ENCODE measurements at regions not wholly inside any gene's neighbourhood (a gene's known extent, or its start where the extent isn't known, plus 50 kb on each side); places are given as distances from the start of the nearest gene placed in this dataset.

DNA sequence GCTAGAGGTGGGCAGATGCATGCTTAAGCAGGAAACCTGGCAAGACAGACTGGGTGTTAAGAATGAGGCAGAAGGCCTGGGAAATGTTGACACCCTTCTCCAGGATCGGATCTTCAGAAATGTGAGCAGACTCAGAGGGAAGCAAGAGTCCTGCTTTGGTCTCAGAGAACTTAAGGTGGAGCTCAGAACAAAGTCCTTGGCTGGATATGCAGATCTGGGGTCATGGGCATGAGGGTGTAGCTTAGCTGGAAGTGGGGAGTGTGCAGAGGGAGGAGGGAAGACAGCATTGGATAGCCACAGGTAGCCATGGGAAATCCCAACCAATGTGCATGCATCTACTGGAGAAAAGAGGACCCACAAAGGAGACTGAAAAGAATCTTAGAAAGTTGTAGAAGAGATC, 58.6 kb upstream of the CDON start (continued):
- TF ChIP-seq, protein P1, sequence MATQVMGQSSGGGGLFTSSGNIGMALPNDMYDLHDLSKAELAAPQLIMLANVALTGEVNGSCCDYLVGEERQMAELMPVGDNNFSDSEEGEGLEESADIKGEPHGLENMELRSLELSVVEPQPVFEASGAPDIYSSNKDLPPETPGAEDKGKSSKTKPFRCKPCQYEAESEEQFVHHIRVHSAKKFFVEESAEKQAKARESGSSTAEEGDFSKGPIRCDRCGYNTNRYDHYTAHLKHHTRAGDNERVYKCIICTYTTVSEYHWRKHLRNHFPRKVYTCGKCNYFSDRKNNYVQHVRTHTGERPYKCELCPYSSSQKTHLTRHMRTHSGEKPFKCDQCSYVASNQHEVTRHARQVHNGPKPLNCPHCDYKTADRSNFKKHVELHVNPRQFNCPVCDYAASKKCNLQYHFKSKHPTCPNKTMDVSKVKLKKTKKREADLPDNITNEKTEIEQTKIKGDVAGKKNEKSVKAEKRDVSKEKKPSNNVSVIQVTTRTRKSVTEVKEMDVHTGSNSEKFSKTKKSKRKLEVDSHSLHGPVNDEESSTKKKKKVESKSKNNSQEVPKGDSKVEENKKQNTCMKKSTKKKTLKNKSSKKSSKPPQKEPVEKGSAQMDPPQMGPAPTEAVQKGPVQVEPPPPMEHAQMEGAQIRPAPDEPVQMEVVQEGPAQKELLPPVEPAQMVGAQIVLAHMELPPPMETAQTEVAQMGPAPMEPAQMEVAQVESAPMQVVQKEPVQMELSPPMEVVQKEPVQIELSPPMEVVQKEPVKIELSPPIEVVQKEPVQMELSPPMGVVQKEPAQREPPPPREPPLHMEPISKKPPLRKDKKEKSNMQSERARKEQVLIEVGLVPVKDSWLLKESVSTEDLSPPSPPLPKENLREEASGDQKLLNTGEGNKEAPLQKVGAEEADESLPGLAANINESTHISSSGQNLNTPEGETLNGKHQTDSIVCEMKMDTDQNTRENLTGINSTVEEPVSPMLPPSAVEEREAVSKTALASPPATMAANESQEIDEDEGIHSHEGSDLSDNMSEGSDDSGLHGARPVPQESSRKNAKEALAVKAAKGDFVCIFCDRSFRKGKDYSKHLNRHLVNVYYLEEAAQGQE (IDR thresholded peaks at IDR 0.05; ENCODE audit: unreplicated experiment), result no peak
- no peak for TF ChIP-seq POLR2AphosphoS5 (IDR thresholded peaks at IDR 0.05; ENCODE audit: low read depth)
- no peak for TF ChIP-seq EZH2 (IDR thresholded peaks at IDR 0.05; ENCODE audit: low read depth, unreplicated experiment)

DNA sequence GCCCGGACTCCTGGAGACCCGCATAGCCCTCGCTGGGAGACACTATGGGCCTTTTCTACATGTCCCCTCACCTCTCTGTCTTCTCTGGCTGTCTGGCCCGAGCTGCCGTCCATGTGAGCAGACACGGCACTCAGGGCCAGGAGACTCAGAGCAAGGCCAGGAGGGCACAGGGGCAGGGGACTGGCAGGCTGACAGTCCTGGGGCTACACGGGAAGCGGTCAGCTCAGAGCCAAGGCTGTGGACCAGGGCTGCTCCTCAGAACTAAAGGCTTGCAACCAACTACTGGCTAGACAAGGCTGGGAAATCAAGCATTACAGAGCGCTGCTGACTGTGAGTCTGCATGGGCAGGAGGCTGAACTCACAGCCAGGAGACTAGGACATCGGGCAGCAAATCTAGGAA, 56.1 kb upstream of the CDON start:
- Histone ChIP-seq H2AFZ (no peak overlapping the region), H3K4me2 (no peak overlapping the region), H3K79me2 (replicated peaks; ENCODE audit: insufficient read depth) (no peaks in the 10 kb centered on the region), H3K27ac (ENCODE audit: low read depth) (no peak overlapping the region), H3K9me2 (ENCODE audit: insufficient read depth) (no peaks in the 10 kb centered on the region), H3K27me3 (ENCODE audit: insufficient read depth) (no peaks in the 10 kb centered on the region), H3K4me3 (no peak overlapping the region), H3K4me1 (ENCODE audit: insufficient read depth) (peaks cover 3% of the 10 kb centered on the region), H4K20me1 (replicated peaks; ENCODE audit: insufficient read depth) (no peaks in the 10 kb centered on the region), H3K36me3 (ENCODE audit: insufficient read depth) (no peaks in the 10 kb centered on the region), H3F3A (replicated peaks; ENCODE audit: low read depth) (no peaks in the 10 kb centered on the region)
- H3K27me3 Mint-ChIP-seq (ENCODE audit: insufficient read depth, low read depth, poor library complexity), result peaks cover 8% of the 10 kb centered on the region
- no peaks in the 10 kb centered on the region for H3K9me3 Mint-ChIP-seq
- peaks cover 22% of the 10 kb centered on the region for H3K4me1 Mint-ChIP-seq
- DNase-seq (ENCODE audit: low spot score) (no peak), ATAC-seq (no peak)
- no peaks in the 10 kb centered on the region for H3K36me3 Mint-ChIP-seq (ENCODE audit: low read depth)
- H3K27ac Mint-ChIP-seq, result no peak overlapping the region
- no peak overlapping the region for H3K4me3 Mint-ChIP-seq
- TF ChIP-seq POLR2AphosphoS5 (IDR thresholded peaks at IDR 0.05; ENCODE audit: low read depth), result no peak
- TF ChIP-seq ZNF331 (CRISPR knock-in tag; IDR thresholded peaks at IDR 0.05; ENCODE audit: low read depth), result no peak
- no peak for TF ChIP-seq CREB1 (CRISPR knock-in tag; IDR thresholded peaks at IDR 0.05; ENCODE audit: low read depth)
- no peak for TF ChIP-seq EZH2 (IDR thresholded peaks at IDR 0.05; ENCODE audit: low read depth, unreplicated experiment)
- no peak for TF ChIP-seq ZNF114 (CRISPR knock-in tag; IDR thresholded peaks at IDR 0.05)
- TF ChIP-seq EZH2phosphoT487 (IDR thresholded peaks at IDR 0.05; ENCODE audit: unreplicated experiment), result no peak
- no peak for TF ChIP-seq JUNB (IDR thresholded peaks at IDR 0.05; ENCODE audit: unreplicated experiment)
- TF ChIP-seq, protein P2, sequence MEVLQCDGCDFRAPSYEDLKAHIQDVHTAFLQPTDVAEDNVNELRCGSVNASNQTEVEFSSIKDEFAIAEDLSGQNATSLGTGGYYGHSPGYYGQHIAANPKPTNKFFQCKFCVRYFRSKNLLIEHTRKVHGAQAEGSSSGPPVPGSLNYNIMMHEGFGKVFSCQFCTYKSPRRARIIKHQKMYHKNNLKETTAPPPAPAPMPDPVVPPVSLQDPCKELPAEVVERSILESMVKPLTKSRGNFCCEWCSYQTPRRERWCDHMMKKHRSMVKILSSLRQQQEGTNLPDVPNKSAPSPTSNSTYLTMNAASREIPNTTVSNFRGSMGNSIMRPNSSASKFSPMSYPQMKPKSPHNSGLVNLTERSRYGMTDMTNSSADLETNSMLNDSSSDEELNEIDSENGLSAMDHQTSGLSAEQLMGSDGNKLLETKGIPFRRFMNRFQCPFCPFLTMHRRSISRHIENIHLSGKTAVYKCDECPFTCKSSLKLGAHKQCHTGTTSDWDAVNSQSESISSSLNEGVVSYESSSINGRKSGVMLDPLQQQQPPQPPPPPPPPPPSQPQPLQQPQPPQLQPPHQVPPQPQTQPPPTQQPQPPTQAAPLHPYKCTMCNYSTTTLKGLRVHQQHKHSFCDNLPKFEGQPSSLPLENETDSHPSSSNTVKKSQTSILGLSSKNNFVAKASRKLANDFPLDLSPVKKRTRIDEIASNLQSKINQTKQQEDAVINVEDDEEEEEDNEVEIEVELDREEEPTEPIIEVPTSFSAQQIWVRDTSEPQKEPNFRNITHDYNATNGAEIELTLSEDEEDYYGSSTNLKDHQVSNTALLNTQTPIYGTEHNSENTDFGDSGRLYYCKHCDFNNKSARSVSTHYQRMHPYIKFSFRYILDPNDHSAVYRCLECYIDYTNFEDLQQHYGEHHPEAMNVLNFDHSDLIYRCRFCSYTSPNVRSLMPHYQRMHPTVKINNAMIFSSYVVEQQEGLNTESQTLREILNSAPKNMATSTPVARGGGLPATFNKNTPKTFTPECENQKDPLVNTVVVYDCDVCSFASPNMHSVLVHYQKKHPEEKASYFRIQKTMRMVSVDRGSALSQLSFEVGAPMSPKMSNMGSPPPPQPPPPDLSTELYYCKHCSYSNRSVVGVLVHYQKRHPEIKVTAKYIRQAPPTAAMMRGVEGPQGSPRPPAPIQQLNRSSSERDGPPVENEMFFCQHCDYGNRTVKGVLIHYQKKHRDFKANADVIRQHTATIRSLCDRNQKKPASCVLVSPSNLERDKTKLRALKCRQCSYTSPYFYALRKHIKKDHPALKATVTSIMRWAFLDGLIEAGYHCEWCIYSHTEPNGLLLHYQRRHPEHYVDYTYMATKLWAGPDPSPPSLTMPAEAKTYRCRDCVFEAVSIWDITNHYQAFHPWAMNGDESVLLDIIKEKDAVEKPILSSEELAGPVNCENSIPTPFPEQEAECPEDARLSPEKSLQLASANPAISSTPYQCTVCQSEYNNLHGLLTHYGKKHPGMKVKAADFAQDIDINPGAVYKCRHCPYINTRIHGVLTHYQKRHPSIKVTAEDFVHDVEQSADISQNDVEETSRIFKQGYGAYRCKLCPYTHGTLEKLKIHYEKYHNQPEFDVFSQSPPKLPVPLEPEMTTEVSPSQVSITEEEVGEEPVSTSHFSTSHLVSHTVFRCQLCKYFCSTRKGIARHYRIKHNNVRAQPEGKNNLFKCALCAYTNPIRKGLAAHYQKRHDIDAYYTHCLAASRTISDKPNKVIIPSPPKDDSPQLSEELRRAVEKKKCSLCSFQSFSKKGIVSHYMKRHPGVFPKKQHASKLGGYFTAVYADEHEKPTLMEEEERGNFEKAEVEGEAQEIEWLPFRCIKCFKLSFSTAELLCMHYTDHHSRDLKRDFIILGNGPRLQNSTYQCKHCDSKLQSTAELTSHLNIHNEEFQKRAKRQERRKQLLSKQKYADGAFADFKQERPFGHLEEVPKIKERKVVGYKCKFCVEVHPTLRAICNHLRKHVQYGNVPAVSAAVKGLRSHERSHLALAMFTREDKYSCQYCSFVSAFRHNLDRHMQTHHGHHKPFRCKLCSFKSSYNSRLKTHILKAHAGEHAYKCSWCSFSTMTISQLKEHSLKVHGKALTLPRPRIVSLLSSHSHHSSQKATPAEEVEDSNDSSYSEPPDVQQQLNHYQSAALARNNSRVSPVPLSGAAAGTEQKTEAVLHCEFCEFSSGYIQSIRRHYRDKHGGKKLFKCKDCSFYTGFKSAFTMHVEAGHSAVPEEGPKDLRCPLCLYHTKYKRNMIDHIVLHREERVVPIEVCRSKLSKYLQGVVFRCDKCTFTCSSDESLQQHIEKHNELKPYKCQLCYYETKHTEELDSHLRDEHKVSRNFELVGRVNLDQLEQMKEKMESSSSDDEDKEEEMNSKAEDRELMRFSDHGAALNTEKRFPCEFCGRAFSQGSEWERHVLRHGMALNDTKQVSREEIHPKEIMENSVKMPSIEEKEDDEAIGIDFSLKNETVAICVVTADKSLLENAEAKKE (CRISPR knock-in tag; IDR thresholded peaks at IDR 0.05), result no peak
- TF ChIP-seq, protein P1 (IDR thresholded peaks at IDR 0.05; ENCODE audit: unreplicated experiment), result no peak
- TF ChIP-seq, protein P3, sequence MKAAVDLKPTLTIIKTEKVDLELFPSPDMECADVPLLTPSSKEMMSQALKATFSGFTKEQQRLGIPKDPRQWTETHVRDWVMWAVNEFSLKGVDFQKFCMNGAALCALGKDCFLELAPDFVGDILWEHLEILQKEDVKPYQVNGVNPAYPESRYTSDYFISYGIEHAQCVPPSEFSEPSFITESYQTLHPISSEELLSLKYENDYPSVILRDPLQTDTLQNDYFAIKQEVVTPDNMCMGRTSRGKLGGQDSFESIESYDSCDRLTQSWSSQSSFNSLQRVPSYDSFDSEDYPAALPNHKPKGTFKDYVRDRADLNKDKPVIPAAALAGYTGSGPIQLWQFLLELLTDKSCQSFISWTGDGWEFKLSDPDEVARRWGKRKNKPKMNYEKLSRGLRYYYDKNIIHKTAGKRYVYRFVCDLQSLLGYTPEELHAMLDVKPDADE (IDR thresholded peaks at IDR 0.05), result no peak
- TF ChIP-seq STAT1 (IDR thresholded peaks at IDR 0.05; ENCODE audit: unreplicated experiment), result no peak
